OCI-LY3 (cell line): ENCODE measurements at regions not wholly inside any gene's neighbourhood (a gene's known extent, or its start where the extent isn't known, plus 50 kb on each side); places are given as distances from the start of the nearest gene placed in this dataset.

ENCODE experiments used
- H2AFZ ChIP-seq: fragments of 200-600, 300-600 bp; shearing (Covaris generic); 2 replicates; pipeline ENCODE4 v1.6.0; 2014; ENCODE audit warnings: antibody characterized with exemption, low read depth, low read length
- H3K27ac ChIP-seq: fragments of 200-600, 300-600 bp; sonication (generic); 2 replicates; pipeline ENCODE4 v1.5.1; 2014; ENCODE audit warnings: mild to moderate bottlenecking, low read length, moderate library complexity, mixed read lengths
- H3K27me3 ChIP-seq: fragments of 200-600, 300-600 bp; sonication (generic); 2 replicates; pipeline ENCODE4 v1.6.1; 2014; ENCODE audit warnings: low read depth, low read length, mixed read lengths
- H3K36me3 ChIP-seq: fragments of 200-600, 300-600 bp; sonication (generic); replicated peaks from 2 replicates; pipeline ENCODE3; 2014; ENCODE audit warnings: low read depth, low read length, mixed read lengths
- H3K4me1 ChIP-seq: fragments of 300-600, 200-600 bp; sonication (generic); 2 replicates; pipeline ENCODE4 v1.6.1; 2014; ENCODE audit warnings: low read length, mixed read lengths
- H3K4me2 ChIP-seq: fragments of 200-600, 300-600 bp; sonication (generic); 2 replicates; pipeline ENCODE4 v1.6.1; 2014; ENCODE audit warnings: low read length, mixed read lengths
- H3K4me3 ChIP-seq: fragments of 300-600, 200-600 bp; sonication (generic); 2 replicates; pipeline ENCODE4 v1.5.1; 2014; ENCODE audit warnings: antibody characterized with exemption, mild to moderate bottlenecking, low read length, moderate library complexity
- H3K79me2 ChIP-seq: fragments of 300-600, 200-600 bp; shearing (Covaris generic); 2 replicates; pipeline ENCODE4 v1.6.1; 2014; ENCODE audit warnings: mild to moderate bottlenecking, low read length, mixed read lengths
- H3K9ac ChIP-seq: fragments of 300-600, 200-600 bp; shearing (Covaris generic); 2 replicates; pipeline ENCODE4 v1.6.0; 2014; ENCODE audit warnings: mild to moderate bottlenecking, low read length, moderate library complexity
- H3K9me3 ChIP-seq: fragments of 200-600, 300-600 bp; shearing (Covaris generic); 2 replicates; pipeline ENCODE4 v1.6.1; 2014; ENCODE audit warnings: low read length, mixed read lengths; ENCODE audit not compliant: insufficient read depth
- H4K20me1 ChIP-seq: fragments of 200-600, 300-600 bp; sonication (generic); 2 replicates; pipeline ENCODE4 v1.6.1; 2016; ENCODE audit warnings: low read length, mixed read lengths; ENCODE audit not compliant: insufficient read depth
- EZH2phosphoT487 ChIP-seq: fragments of 200-600 bp; shearing (Covaris generic); IDR thresholded peaks from 2 replicates; pipeline ENCODE4 v1.6.1; 2018; ENCODE audit warnings: antibody characterized with exemption, mixed run types, low read depth
- TF ChIP-seq, protein P1 (sequence below): fragments of 200-600, 300-600 bp; sonication (generic); IDR thresholded peaks from 2 replicates; pipeline ENCODE4 v1.5.1; 2014; ENCODE audit warnings: antibody characterized with exemption, low read length, low read depth

DNA sequence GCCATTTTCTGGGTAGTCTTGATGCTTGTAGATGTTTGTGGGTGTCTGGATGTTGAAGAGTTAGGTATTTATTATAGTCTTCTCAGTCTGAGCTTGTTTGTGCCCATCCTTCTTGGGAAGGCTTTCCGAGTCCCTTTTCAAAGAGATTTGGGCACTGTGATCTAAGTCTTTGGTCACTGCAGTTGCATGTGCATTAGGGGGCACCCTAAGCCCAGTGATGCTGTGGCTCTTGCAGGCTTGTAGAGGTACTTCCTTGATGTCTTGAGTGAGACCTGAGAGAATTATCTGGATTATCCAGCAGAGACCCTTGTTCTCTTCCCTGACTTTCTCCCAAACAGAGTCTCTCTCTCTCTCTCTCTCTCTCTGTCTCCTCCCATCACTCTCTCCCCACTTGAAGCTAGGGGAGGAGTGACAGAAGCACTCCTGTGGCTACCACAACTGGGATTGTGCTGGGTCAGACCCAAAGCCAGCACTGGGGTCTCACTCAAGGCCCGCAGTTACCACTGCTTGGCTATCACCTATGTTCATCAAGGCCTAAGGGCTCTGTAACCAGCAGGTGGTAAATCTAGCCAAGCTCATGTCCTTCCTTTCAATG is 68.5 kb downstream of the TMCO5A start:
- Histone ChIP-seq H3K9me3 (no peaks in the 10 kb centered on the region), H2AFZ (peak overlapping the region; percentile 56; the same call in 1 of the 2 replicates), H3K9ac (no peak overlapping the region), H3K4me3 (no peak overlapping the region), H3K4me2 (no peak overlapping the region), H3K79me2 (no peaks in the 10 kb centered on the region), H4K20me1 (no peaks in the 10 kb centered on the region), H3K4me1 (peaks cover 8% of the 10 kb centered on the region), H3K36me3 (no peaks in the 10 kb centered on the region), H3K27ac (no peak overlapping the region), H3K27me3 (no peaks in the 10 kb centered on the region)
- TF ChIP-seq EZH2phosphoT487 = no peak
- TF ChIP-seq, protein P1, sequence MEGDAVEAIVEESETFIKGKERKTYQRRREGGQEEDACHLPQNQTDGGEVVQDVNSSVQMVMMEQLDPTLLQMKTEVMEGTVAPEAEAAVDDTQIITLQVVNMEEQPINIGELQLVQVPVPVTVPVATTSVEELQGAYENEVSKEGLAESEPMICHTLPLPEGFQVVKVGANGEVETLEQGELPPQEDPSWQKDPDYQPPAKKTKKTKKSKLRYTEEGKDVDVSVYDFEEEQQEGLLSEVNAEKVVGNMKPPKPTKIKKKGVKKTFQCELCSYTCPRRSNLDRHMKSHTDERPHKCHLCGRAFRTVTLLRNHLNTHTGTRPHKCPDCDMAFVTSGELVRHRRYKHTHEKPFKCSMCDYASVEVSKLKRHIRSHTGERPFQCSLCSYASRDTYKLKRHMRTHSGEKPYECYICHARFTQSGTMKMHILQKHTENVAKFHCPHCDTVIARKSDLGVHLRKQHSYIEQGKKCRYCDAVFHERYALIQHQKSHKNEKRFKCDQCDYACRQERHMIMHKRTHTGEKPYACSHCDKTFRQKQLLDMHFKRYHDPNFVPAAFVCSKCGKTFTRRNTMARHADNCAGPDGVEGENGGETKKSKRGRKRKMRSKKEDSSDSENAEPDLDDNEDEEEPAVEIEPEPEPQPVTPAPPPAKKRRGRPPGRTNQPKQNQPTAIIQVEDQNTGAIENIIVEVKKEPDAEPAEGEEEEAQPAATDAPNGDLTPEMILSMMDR = peak; percentile 87

DNA sequence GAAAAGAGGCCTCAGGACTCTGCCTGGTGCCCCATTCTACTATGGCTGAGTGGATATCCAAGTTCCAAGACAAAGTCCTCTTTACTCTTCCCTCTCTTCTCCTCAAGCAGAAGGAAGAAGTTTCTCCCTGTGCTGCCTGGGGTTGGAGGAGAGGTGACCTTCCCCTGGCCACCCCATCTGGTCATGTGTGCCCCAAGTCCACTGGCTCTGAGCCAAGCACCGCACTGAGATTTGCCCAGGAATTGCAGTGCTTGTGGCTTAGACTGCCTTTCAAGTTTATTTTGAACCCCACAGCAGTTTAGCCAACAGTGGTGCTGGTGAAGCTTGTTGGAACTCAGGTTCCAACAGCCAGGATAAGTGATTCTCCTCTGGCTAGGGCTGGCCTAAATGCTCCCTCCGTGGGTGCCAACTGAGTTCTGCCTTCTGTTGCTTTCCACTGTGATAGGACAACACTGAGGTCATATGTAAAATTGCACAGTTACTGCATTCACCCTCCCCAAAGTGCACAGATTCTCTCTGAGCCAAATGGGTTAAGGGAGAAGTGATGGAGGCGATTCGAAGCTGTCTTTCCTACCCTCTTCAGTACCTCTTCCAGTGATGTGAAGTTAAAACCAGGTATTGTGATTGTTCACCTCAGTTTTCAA is 69.9 kb downstream of the TMCO5A start:
- H4K20me1 ChIP-seq = no peaks in the 10 kb centered on the region
- no peaks in the 10 kb centered on the region for H3K36me3 ChIP-seq
- no peak overlapping the region for H2AFZ ChIP-seq

DNA sequence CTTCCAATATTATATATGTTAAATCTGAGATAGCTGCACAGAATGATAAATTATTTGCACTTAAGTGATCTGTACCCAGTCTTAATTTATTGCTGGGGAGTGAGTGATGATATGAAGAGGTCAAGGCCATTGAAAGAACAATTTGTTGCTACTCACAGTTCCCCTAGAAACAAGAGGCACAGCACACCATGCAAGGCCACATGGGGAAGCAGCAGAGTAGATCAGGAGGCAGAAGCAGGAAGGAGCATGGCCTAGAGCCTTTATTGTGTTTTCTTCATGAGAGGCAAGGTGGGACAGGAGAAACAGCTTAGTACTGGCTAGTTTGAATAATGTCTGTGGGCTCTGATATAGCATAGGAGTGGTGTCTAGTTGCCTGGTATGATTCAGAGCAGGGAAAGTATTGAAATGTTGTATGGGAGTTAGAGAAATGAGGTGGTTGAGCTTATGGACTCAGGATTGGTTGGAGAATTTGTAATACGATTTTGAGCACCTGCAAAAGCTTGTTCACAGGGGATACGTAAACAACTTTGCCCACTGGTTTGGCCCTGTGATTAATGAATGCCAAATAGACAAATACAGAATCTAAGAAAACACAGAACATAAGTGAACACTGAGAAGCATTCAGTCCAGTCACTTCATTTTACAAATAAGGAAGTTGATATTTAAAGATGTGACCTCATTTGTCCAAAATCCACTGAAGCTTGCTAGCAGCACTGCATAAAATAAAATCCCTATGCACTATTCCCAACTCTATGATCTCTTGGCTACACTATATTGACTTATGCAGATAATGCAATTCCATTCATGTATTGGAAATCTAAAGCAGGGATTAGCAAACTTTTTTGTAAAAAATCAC is 71.7 kb downstream of the TMCO5A start:
- Histone ChIP-seq H3K79me2 (no peaks in the 10 kb centered on the region), H3K4me3 (no peak overlapping the region), H3K9me3 (no peaks in the 10 kb centered on the region), H3K4me1 (peaks cover 8% of the 10 kb centered on the region), H2AFZ (peak overlapping the region; percentile 47; the same call in 1 of the 2 replicates), H3K4me2 (0 out of 2 replicates have a peak overlapping the region, but pooled peaks have one; percentile 2), H4K20me1 (no peaks in the 10 kb centered on the region), H3K27me3 (no peaks in the 10 kb centered on the region), H3K27ac (no peak overlapping the region), H3K9ac (no peak overlapping the region), H3K36me3 (no peaks in the 10 kb centered on the region)
- no peak for TF ChIP-seq EZH2phosphoT487
- TF ChIP-seq, protein P1 = no peak

More for the DNA sequence above, 69.9 kb downstream of the TMCO5A start:
- no peak overlapping the region for H3K4me2 ChIP-seq
- peaks cover 8% of the 10 kb centered on the region for H3K4me1 ChIP-seq
- H3K27ac ChIP-seq = no peak overlapping the region
- TF ChIP-seq, protein P1 = no peak
- no peak for TF ChIP-seq EZH2phosphoT487
- no peak overlapping the region for H3K4me3 ChIP-seq
- H3K27me3 ChIP-seq = no peaks in the 10 kb centered on the region
- no peak overlapping the region for H3K9ac ChIP-seq
- no peaks in the 10 kb centered on the region for H3K79me2 ChIP-seq
- no peaks in the 10 kb centered on the region for H3K9me3 ChIP-seq

DNA sequence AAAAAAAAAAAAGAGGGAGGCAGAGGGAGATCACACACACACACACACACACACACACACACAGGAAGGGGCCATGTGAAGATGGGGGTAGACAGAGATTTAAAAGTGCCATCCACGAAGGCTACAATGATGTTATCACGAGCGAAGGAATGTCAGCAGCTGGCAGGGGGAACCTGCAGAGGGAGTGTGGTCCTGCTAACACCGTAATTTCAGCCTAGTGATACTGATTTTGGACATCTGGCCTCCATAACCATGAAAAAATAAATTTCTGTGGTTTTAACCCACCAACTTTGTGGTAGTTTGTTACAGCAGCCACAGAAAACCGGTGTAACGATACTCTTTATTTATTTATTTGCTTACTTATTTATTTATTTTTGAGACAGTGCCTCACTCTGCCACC is 76.0 kb downstream of the TMCO5A start:
- Histone ChIP-seq H3K27ac (no peak overlapping the region), H3K9ac (no peak overlapping the region), H3K27me3 (no peaks in the 10 kb centered on the region), H3K4me1 (peaks cover 18% of the 10 kb centered on the region), H3K9me3 (no peaks in the 10 kb centered on the region), H4K20me1 (no peaks in the 10 kb centered on the region), H3K4me3 (no peak overlapping the region), H2AFZ (no peak overlapping the region), H3K4me2 (no peak overlapping the region), H3K36me3 (no peaks in the 10 kb centered on the region), H3K79me2 (no peaks in the 10 kb centered on the region)
- TF ChIP-seq, protein P1 = no peak
- TF ChIP-seq EZH2phosphoT487 = no peak
